PFSK-1 (cell line): ENCODE measurements at regions not wholly inside any gene's neighbourhood (a gene's known extent, or its start where the extent isn't known, plus 50 kb on each side); places are given as distances from the start of the nearest gene placed in this dataset.

ENCODE experiments used
- FOXP2 ChIP-seq: optimal IDR thresholded peaks from 2 replicates; pipeline ENCODE3; 2011; ENCODE audit warnings: borderline replicate concordance, control low read depth, inconsistent platforms; ENCODE audit not compliant: insufficient read depth; ENCODE audit errors: extremely low read length, extremely low read depth
- POLR2AphosphoS5 ChIP-seq: IDR thresholded peaks from 2 replicates; pipeline ENCODE4 v1.6.1; 2012; ENCODE audit warnings: low read depth, mild to moderate bottlenecking, control low read depth, low read length, moderate library complexity
- REST ChIP-seq, 2 experiments: IDR thresholded peaks; 2 replicates each; pipeline versions ENCODE4 v1.6.1 to v1.8.0; 2011 to 2012; ENCODE audit warnings: low read depth in 2 of 2, low read length in 2 of 2, control low read depth in 1 of 2, inconsistent platforms in 1 of 2, mild to moderate bottlenecking in 1 of 2, moderate library complexity in 1 of 2; ENCODE audit not compliant: insufficient read depth in 1 of 2
- SIN3A ChIP-seq: IDR thresholded peaks from 2 replicates; pipeline ENCODE4 v1.6.1; 2012; ENCODE audit warnings: mild to moderate bottlenecking, low read length, moderate library complexity, borderline replicate concordance; ENCODE audit not compliant: insufficient read depth
- TAF1 ChIP-seq: IDR thresholded peaks from 2 replicates; pipeline ENCODE4 v1.6.1; 2012; ENCODE audit warnings: low read length, control low read depth, borderline replicate concordance; ENCODE audit not compliant: insufficient read depth

- TF ChIP-seq FOXP2 (no peak), SIN3A (no peak), REST (IDR thresholded peaks at IDR 0.05; ENCODE audit: insufficient read depth in 1 of 2, low read depth in 2 of 2, low read length in 2 of 2) (no peak), POLR2AphosphoS5 (no peak), TAF1 (no peak)
Observed at GRCh38 chrX:39144956-39145355, 343.7 kb downstream of the MID1IP1 start.

- TF ChIP-seq TAF1 (no peak), FOXP2 (no peak), REST (IDR thresholded peaks at IDR 0.05; ENCODE audit: insufficient read depth in 1 of 2, low read depth in 2 of 2, low read length in 2 of 2) (no peak), SIN3A (no peak)
Observed at GRCh38 chrX:39145859-39146258, 344.6 kb downstream of the MID1IP1 start.

- no peak for TF ChIP-seq POLR2AphosphoS5
- TF ChIP-seq TAF1 = no peak
- TF ChIP-seq FOXP2 = no peak
Observed at GRCh38 chrX:39149761-39150160, 348.5 kb downstream of the MID1IP1 start.

GRCh38 chrX:39150220-39150619, 349.0 kb downstream of the MID1IP1 start:
- TF ChIP-seq SIN3A = no peak

GRCh38 chrX:39150621-39151020, 349.4 kb downstream of the MID1IP1 start:
- TF ChIP-seq FOXP2 (no peak), REST (IDR thresholded peaks at IDR 0.05; ENCODE audit: insufficient read depth in 1 of 2, low read depth in 2 of 2, low read length in 2 of 2) (no peak), POLR2AphosphoS5 (no peak), SIN3A (no peak), TAF1 (no peak)

GRCh38 chrX:39152106-39152649, 350.9 kb downstream of the MID1IP1 start:
- TF ChIP-seq SIN3A (no peak), POLR2AphosphoS5 (no peak), REST (IDR thresholded peaks at IDR 0.05; ENCODE audit: insufficient read depth in 1 of 2, low read depth in 2 of 2, low read length in 2 of 2) (no peak), TAF1 (no peak), FOXP2 (no peak)
